Prostate gland (tissue), 2 donors: ENCODE measurements at regions not wholly inside any gene's neighbourhood (a gene's known extent, or its start where the extent isn't known, plus 50 kb on each side); places are given as distances from the start of the nearest gene placed in this dataset.

Experiments used
- DNase-seq: peaks from one replicate; pipeline ENCODE4 v3.0.0-alpha.2; 2019; ENCODE audit warnings: low spot score
- H3K27ac ChIP-seq, 2 donors: fragments of 200-600 bp; sonication (generic); 2 replicates each; pipeline ENCODE4 v1.5.1; 2017 to 2019
- H3K27me3 ChIP-seq: fragments of 200-600 bp; sonication (generic); replicated peaks from 2 replicates; pipeline ENCODE4 v1.5.1; 2019; ENCODE audit not compliant: insufficient read depth
- H3K36me3 ChIP-seq, 2 donors: fragments of 200-600 bp; sonication (generic); 1 replicate in 1 of 2; 2 replicates in 1 of 2; pipeline versions ENCODE4 v1.5.1 to v1.8.1; 2017 to 2019
- H3K4me1 ChIP-seq: fragments of 200-600 bp; sonication (generic); replicated peaks from 2 replicates; pipeline ENCODE4 v1.5.1; 2019
- H3K4me3 ChIP-seq, 2 donors: fragments of 200-600 bp; sonication (generic); 2 replicates each; pipeline ENCODE4 v1.5.1; 2017 to 2019
- H3K9me3 ChIP-seq: fragments of 200-600 bp; sonication (generic); 2 replicates; pipeline ENCODE4 v1.5.1; 2017
- POLR2A ChIP-seq: fragments of 450-650 bp; IDR thresholded peaks from one replicate; pipeline ENCODE4 v1.6.1; 2016; ENCODE audit warnings: antibody characterized with exemption, mild to moderate bottlenecking
- POLR2AphosphoS5 ChIP-seq: sonication (generic); formaldehyde crosslinking; IDR thresholded peaks from one replicate; pipeline ENCODE4 v1.6.1; 2017; ENCODE audit warnings: antibody characterized with exemption
- WGBS: methylation state at CpG from one replicate; pipeline ENCODE4 v1.1.5; 2018; 5-methylcytosine and 5-hydroxymethylcytosine counted together
- intact Hi-C: fragments of 100-400 bp; cut with DNase I; formaldehyde crosslinking; loops from one replicate; pipeline ENCODE4 v1.14.2; 2022
- TF ChIP-seq, protein P1 (sequence below), 4 experiments: fragments of 200-600 bp in 2 of 4; fragments of 450-650 bp in 2 of 4; sonication (generic) in 2 of 4; IDR thresholded peaks; 1 replicate in 3 of 4; 2 replicates in 1 of 4; pipeline ENCODE4 v1.5.1; 2016 to 2019; ENCODE audit warnings: antibody characterized with exemption in 4 of 4, mild to moderate bottlenecking in 2 of 4, moderate library complexity in 2 of 4

DNA sequence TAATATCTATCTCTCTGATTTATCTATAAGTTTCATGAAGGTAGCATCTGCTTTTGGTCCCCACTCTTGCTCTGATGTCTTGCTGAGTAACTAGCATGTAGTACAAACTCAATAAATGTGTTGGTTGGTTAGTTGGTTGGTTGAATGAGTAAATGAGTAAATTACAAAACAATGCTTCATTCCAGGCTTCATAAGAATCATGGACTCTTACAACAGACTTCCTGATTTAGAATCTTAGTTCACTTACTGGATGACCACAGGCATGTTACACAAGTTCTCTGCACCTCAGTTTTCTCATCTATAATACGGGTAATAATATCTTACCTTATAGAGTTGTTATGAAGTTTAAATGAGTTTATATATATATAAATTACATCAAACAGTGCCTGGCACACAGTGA, 98.6 kb downstream of the ZNF281 start:
- 100% methylated on average over 1 of the region's 1 CpG for WGBS

DNA sequence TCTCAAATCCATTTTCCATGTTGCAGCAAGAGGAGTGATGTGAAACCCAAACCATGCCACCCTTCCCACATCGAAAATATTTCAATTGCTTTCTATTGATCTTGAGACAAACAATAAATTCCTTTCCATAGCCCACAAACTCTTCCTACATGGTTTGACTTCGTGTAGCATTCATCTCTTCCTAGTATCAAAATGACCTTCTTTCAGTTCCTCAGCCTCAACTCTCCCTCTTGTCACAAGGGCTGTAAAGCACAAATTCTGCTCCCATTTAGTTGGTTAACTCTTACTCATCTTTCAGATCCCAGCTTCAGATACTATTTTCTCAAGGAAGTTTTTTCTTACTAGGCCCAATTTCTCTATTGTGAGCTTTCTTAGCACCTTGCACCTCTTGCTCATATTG, 99.0 kb downstream of the ZNF281 start:
- WGBS = 87% methylated on average over 2 of the region's 2 CpGs
- H3K9me3 ChIP-seq = no peaks in the 10 kb centered on the region
- intact Hi-C loops = no loop called here
- TF ChIP-seq, protein P1, sequence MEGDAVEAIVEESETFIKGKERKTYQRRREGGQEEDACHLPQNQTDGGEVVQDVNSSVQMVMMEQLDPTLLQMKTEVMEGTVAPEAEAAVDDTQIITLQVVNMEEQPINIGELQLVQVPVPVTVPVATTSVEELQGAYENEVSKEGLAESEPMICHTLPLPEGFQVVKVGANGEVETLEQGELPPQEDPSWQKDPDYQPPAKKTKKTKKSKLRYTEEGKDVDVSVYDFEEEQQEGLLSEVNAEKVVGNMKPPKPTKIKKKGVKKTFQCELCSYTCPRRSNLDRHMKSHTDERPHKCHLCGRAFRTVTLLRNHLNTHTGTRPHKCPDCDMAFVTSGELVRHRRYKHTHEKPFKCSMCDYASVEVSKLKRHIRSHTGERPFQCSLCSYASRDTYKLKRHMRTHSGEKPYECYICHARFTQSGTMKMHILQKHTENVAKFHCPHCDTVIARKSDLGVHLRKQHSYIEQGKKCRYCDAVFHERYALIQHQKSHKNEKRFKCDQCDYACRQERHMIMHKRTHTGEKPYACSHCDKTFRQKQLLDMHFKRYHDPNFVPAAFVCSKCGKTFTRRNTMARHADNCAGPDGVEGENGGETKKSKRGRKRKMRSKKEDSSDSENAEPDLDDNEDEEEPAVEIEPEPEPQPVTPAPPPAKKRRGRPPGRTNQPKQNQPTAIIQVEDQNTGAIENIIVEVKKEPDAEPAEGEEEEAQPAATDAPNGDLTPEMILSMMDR (IDR thresholded peaks at IDR 0.05) = no peak
- TF ChIP-seq POLR2A (no peak), POLR2AphosphoS5 (no peak)
- no peak overlapping the region for H3K27ac ChIP-seq
- no peaks in the 10 kb centered on the region for H3K4me1 ChIP-seq
- no peak for DNase-seq
- H3K27me3 ChIP-seq = no peaks in the 10 kb centered on the region
- H3K4me3 ChIP-seq = no peak overlapping the region
- no peaks in the 10 kb centered on the region for H3K36me3 ChIP-seq

More for the DNA sequence above, 98.6 kb downstream of the ZNF281 start:
- Histone ChIP-seq H3K27me3 (no peaks in the 10 kb centered on the region), H3K9me3 (no peaks in the 10 kb centered on the region), H3K4me1 (no peaks in the 10 kb centered on the region), H3K36me3 (no peaks in the 10 kb centered on the region), H3K27ac (no peak overlapping the region), H3K4me3 (no peak overlapping the region)
- TF ChIP-seq POLR2AphosphoS5 = no peak
- no peak for TF ChIP-seq POLR2A
- TF ChIP-seq, protein P1 (IDR thresholded peaks at IDR 0.05) = no peak
- intact Hi-C loops = no loop called here
- DNase-seq = no peak

- 76% methylated on average over 2 of the region's 2 CpGs for WGBS
- intact Hi-C loops = no loop called here
- no peak for DNase-seq
Measured at GRCh38 chr1:200307755-200308066, 102.1 kb downstream of the ZNF281 start.

GRCh38 chr1:200306944-200307754, 102.7 kb downstream of the ZNF281 start:
- intact Hi-C loops = no loop called here
- Histone ChIP-seq H3K27me3 (no peaks in the 10 kb centered on the region), H3K27ac (no peak overlapping the region), H3K9me3 (no peaks in the 10 kb centered on the region), H3K36me3 (no peaks in the 10 kb centered on the region), H3K4me1 (no peaks in the 10 kb centered on the region), H3K4me3 (no peak overlapping the region)
- DNase-seq = no peak
- TF ChIP-seq POLR2AphosphoS5 (no peak), POLR2A (no peak)
- TF ChIP-seq, protein P1 (IDR thresholded peaks at IDR 0.05) = peak; percentile 48 to 56 (median 52)
- WGBS = 52% methylated on average over 8 of the region's 8 CpGs

More at GRCh38 chr1:200307755-200308066, 102.1 kb downstream of the ZNF281 start:
- H3K27me3 ChIP-seq = no peaks in the 10 kb centered on the region
- no peak overlapping the region for H3K4me3 ChIP-seq
- no peaks in the 10 kb centered on the region for H3K36me3 ChIP-seq
- H3K27ac ChIP-seq = no peak overlapping the region
- H3K9me3 ChIP-seq = no peaks in the 10 kb centered on the region
- no peaks in the 10 kb centered on the region for H3K4me1 ChIP-seq
- TF ChIP-seq POLR2A = no peak
- TF ChIP-seq POLR2AphosphoS5 = no peak
- TF ChIP-seq, protein P1 (IDR thresholded peaks at IDR 0.05) = no peak

DNA sequence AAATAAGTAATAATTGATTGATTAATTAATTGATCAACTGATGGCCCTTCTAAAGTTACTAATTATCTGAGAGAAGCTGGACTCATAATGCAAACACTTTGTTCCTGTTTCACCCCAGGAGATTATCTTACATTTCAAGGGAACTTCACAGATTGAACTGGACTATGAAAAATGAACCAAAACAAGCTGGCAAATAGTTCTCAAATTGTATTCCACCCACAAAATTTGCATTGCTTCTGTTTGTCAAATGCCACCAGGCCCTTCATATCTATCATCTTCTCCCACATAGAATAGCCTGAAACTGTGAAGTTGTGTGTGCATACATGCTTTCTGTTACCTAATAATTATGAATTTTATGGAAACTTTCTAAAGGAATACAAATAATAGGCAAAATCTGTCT, 104.0 kb downstream of the ZNF281 start:
- no peaks in the 10 kb centered on the region for H3K4me1 ChIP-seq
- no peaks in the 10 kb centered on the region for H3K36me3 ChIP-seq
- TF ChIP-seq POLR2A (no peak), POLR2AphosphoS5 (no peak)
- TF ChIP-seq, protein P1 (IDR thresholded peaks at IDR 0.05) = no peak
- no peaks in the 10 kb centered on the region for H3K9me3 ChIP-seq
- H3K4me3 ChIP-seq = no peak overlapping the region
- no peak overlapping the region for H3K27ac ChIP-seq
- H3K27me3 ChIP-seq = no peaks in the 10 kb centered on the region
- intact Hi-C loops = no loop called here
- DNase-seq = no peak
